Cerebellar cortex (tissue), 1 donor: ENCODE measurements at regions not wholly inside any gene's neighbourhood (a gene's known extent, or its start where the extent isn't known, plus 50 kb on each side); places are given as distances from the start of the nearest gene placed in this dataset.

Experiments used
- DNase-seq: peaks from one replicate; pipeline ENCODE4 v3.0.0-alpha.2; 2015; ENCODE audit warnings: low spot score

- no peak for DNase-seq
Measured at GRCh38 chr2:105595536-105595935, 149.2 kb upstream of the NCK2 start.

- peak; percentile 35 for DNase-seq
Measured at GRCh38 chr2:105593221-105593967, 151.3 kb upstream of the NCK2 start.

GRCh38 chr2:105592288-105592687, 152.4 kb upstream of the NCK2 start:
- DNase-seq: peak; percentile 89

GRCh38 chr2:105590780-105591660, 153.7 kb upstream of the NCK2 start:
- DNase-seq: no peak

GRCh38 chr2:105588581-105588980, 156.1 kb upstream of the NCK2 start:
- DNase-seq: no peak

GRCh38 chr2:105587637-105588036, 157.1 kb upstream of the NCK2 start:
- DNase-seq: no peak

GRCh38 chr2:105584435-105585010, 160.2 kb upstream of the NCK2 start:
- no peak for DNase-seq

GRCh38 chr2:105582952-105583660, 161.6 kb upstream of the NCK2 start:
- DNase-seq: no peak

GRCh38 chr2:105581555-105581944, 163.2 kb upstream of the NCK2 start:
- no peak for DNase-seq

GRCh38 chr2:105580870-105581554, 163.7 kb upstream of the NCK2 start:
- no peak for DNase-seq

- DNase-seq: no peak
Measured at GRCh38 chr2:105580216-105580615, 164.5 kb upstream of the NCK2 start.

GRCh38 chr2:105578166-105578565, 166.5 kb upstream of the NCK2 start:
- DNase-seq: no peak

- DNase-seq: no peak
Measured at GRCh38 chr2:105577762-105578161, 166.9 kb upstream of the NCK2 start.

GRCh38 chr2:105576440-105577241, 168.1 kb upstream of the NCK2 start:
- DNase-seq: peak; percentile 91

- no peak for DNase-seq
Measured at GRCh38 chr2:105576050-105576439, 168.7 kb upstream of the NCK2 start.

GRCh38 chr2:105575499-105576025, 169.2 kb upstream of the NCK2 start:
- peak; percentile 93 for DNase-seq

GRCh38 chr2:105574796-105575344, 169.8 kb upstream of the NCK2 start:
- DNase-seq: peak; percentile 52

GRCh38 chr2:105573910-105574655, 170.6 kb upstream of the NCK2 start:
- peak; percentile 95 for DNase-seq

GRCh38 chr2:105573490-105573889, 171.2 kb upstream of the NCK2 start:
- DNase-seq: no peak
